HG03432 (cell line): ENCODE measurements at regions not wholly inside any gene's neighbourhood (a gene's known extent, or its start where the extent isn't known, plus 50 kb on each side); places are given as distances from the start of the nearest gene placed in this dataset.

ENCODE experiments used
- ATAC-seq: cut with Tn5 transposase; IDR thresholded peaks from one replicate; pipeline ENCODE4 v1.9.1; 2021; ENCODE audit warnings: mild to moderate bottlenecking, moderate library complexity; ENCODE audit not compliant: unreplicated experiment

- ATAC-seq = no peak
Measured at GRCh38 chr3:113136071-113136470, 75.3 kb upstream of the BOC start.

GRCh38 chr3:113136544-113136943 is 74.8 kb upstream of the BOC start:
- ATAC-seq = no peak

- ATAC-seq = no peak
Measured at GRCh38 chr3:113138839-113139743, 72.3 kb upstream of the BOC start.

GRCh38 chr3:113140876-113141275 is 70.5 kb upstream of the BOC start:
- ATAC-seq = no peak

GRCh38 chr3:113141543-113141942 is 69.8 kb upstream of the BOC start:
- no peak for ATAC-seq

GRCh38 chr3:113142476-113142875 is 68.9 kb upstream of the BOC start:
- ATAC-seq = no peak

GRCh38 chr3:113143353-113143752 is 68.0 kb upstream of the BOC start:
- ATAC-seq = no peak

- ATAC-seq = no peak
Measured at GRCh38 chr3:113147681-113148261, 63.6 kb upstream of the BOC start.

- no peak for ATAC-seq
Measured at GRCh38 chr3:113148284-113148683, 63.1 kb upstream of the BOC start.

GRCh38 chr3:113150250-113150649 is 61.1 kb upstream of the BOC start:
- no peak for ATAC-seq

- ATAC-seq = no peak
Measured at GRCh38 chr3:113151461-113152031, 59.8 kb upstream of the BOC start.

GRCh38 chr3:113152849-113153248 is 58.5 kb upstream of the BOC start:
- no peak for ATAC-seq

- ATAC-seq = peak; percentile 93
Measured at GRCh38 chr3:113153499-113154107, 57.8 kb upstream of the BOC start.

GRCh38 chr3:113156816-113157333 is 54.5 kb upstream of the BOC start:
- no peak for ATAC-seq

GRCh38 chr3:113157408-113158030 is 53.8 kb upstream of the BOC start:
- ATAC-seq = no peak

- ATAC-seq = no peak
Measured at GRCh38 chr3:113158171-113158570, 53.2 kb upstream of the BOC start.
